Activated naive CD8-positive, alpha-beta T cell treated with anti-CD3 and anti-CD28 coated beads, Interleukin-2, amount 10 ng/mL, durations not matched to agents 7 days and 5 days (primary cell): ENCODE measurements at regions not wholly inside any gene's neighbourhood (a gene's known extent, or its start where the extent isn't known, plus 50 kb on each side); places are given as distances from the start of the nearest gene placed in this dataset.

ENCODE experiments used
- ATAC-seq: fragments of 150-1000 bp; cut with Tn5 transposase; one replicate; pipeline ENCODE4 v1.10.0; 2021; ENCODE audit warnings: low read depth, moderate library complexity
- POLR2A ChIA-PET: fragments of 350-600 bp; sonication (Branson Sonifier 250); formaldehyde crosslinking; loops from one replicate; lab custom pipeline; 2021; ENCODE audit warnings: antibody characterized with exemption; lab: Charles Lee
- DNase-seq: peaks from one replicate; pipeline ENCODE4 v3.0.0; 2021
- H3K27ac Mint-ChIP-seq: one replicate; pipeline ENCODE4 v1.8.0; 2022; ENCODE audit warnings: mild to moderate bottlenecking, mixed read lengths
- H3K27me3 Mint-ChIP-seq: one replicate; pipeline ENCODE4 v1.8.0; 2022; ENCODE audit warnings: mild to moderate bottlenecking, moderate library complexity, mixed read lengths
- H3K36me3 Mint-ChIP-seq: one replicate; pipeline ENCODE4 v1.8.0; 2021; ENCODE audit warnings: mild to moderate bottlenecking, mixed read lengths
- H3K4me1 Mint-ChIP-seq: one replicate; pipeline ENCODE4 v1.8.0; 2021; ENCODE audit warnings: mixed read lengths
- H3K4me3 Mint-ChIP-seq: one replicate; pipeline ENCODE4 v1.8.0; 2022; ENCODE audit warnings: mild to moderate bottlenecking, moderate library complexity, mixed read lengths
- H3K9me3 Mint-ChIP-seq: one replicate; pipeline ENCODE4 v1.8.0; 2021; ENCODE audit warnings: mixed read lengths

- no peak for ATAC-seq
- DNase-seq = no peak
- no peaks in the 10 kb centered on the region for H3K9me3 Mint-ChIP-seq
- no peaks in the 10 kb centered on the region for H3K36me3 Mint-ChIP-seq
- POLR2A ChIA-PET = no interaction called here
- H3K4me3 Mint-ChIP-seq = no peak overlapping the region
- H3K27ac Mint-ChIP-seq = no peak overlapping the region
- H3K27me3 Mint-ChIP-seq = peaks cover 4% of the 10 kb centered on the region
- H3K4me1 Mint-ChIP-seq = no peaks in the 10 kb centered on the region
Observed at GRCh38 chr3:8210882-8211341, 290.7 kb upstream of the LMCD1 start.

- POLR2A ChIA-PET = no interaction called here
Observed at GRCh38 chr3:8212794-8213193, 288.8 kb upstream of the LMCD1 start.

GRCh38 chr3:8213286-8213685 is 288.3 kb upstream of the LMCD1 start:
- DNase-seq = no peak
- Mint-ChIP-seq H3K4me3 (no peak overlapping the region), H3K4me1 (no peaks in the 10 kb centered on the region), H3K9me3 (no peaks in the 10 kb centered on the region), H3K27me3 (peaks cover 2% of the 10 kb centered on the region), H3K27ac (no peak overlapping the region), H3K36me3 (no peaks in the 10 kb centered on the region)
- POLR2A ChIA-PET = no interaction called here
- ATAC-seq = no peak

More at GRCh38 chr3:8212794-8213193, 288.8 kb upstream of the LMCD1 start:
- Mint-ChIP-seq H3K4me1 (no peaks in the 10 kb centered on the region), H3K4me3 (no peak overlapping the region), H3K36me3 (no peaks in the 10 kb centered on the region), H3K9me3 (no peaks in the 10 kb centered on the region), H3K27ac (no peak overlapping the region), H3K27me3 (peaks cover 4% of the 10 kb centered on the region)
- ATAC-seq = no peak
- DNase-seq = no peak

GRCh38 chr3:8215821-8216220 is 285.8 kb upstream of the LMCD1 start:
- no peaks in the 10 kb centered on the region for H3K36me3 Mint-ChIP-seq
- no peak overlapping the region for H3K4me3 Mint-ChIP-seq
- no peak overlapping the region for H3K27ac Mint-ChIP-seq
- H3K9me3 Mint-ChIP-seq = no peaks in the 10 kb centered on the region
- H3K27me3 Mint-ChIP-seq = no peaks in the 10 kb centered on the region
- POLR2A ChIA-PET = no interaction called here
- no peaks in the 10 kb centered on the region for H3K4me1 Mint-ChIP-seq
- no peak for DNase-seq
- ATAC-seq = no peak

GRCh38 chr3:8218353-8218940 is 283.2 kb upstream of the LMCD1 start:
- DNase-seq (no peak), ATAC-seq (no peak)
- H3K4me3 Mint-ChIP-seq = no peak overlapping the region
- H3K36me3 Mint-ChIP-seq = no peaks in the 10 kb centered on the region
- H3K9me3 Mint-ChIP-seq = no peaks in the 10 kb centered on the region
- POLR2A ChIA-PET = no interaction called here
- H3K4me1 Mint-ChIP-seq = no peaks in the 10 kb centered on the region
- H3K27me3 Mint-ChIP-seq = no peaks in the 10 kb centered on the region
- H3K27ac Mint-ChIP-seq = no peak overlapping the region

- Mint-ChIP-seq H3K9me3 (no peaks in the 10 kb centered on the region), H3K36me3 (no peaks in the 10 kb centered on the region), H3K4me3 (no peak overlapping the region), H3K4me1 (no peaks in the 10 kb centered on the region), H3K27ac (no peak overlapping the region), H3K27me3 (no peaks in the 10 kb centered on the region)
- no peak for DNase-seq
- ATAC-seq = no peak
- POLR2A ChIA-PET = no interaction called here
Observed at GRCh38 chr3:8220291-8220690, 281.3 kb upstream of the LMCD1 start.

GRCh38 chr3:8223766-8224165 is 277.9 kb upstream of the LMCD1 start:
- H3K27ac Mint-ChIP-seq = no peak overlapping the region
- ATAC-seq = no peak

GRCh38 chr3:8224941-8225340 is 276.7 kb upstream of the LMCD1 start:
- Mint-ChIP-seq H3K27me3 (no peaks in the 10 kb centered on the region), H3K27ac (no peak overlapping the region), H3K9me3 (no peaks in the 10 kb centered on the region), H3K4me3 (no peak overlapping the region), H3K4me1 (no peaks in the 10 kb centered on the region), H3K36me3 (no peaks in the 10 kb centered on the region)
- DNase-seq (no peak), ATAC-seq (no peak)
- POLR2A ChIA-PET = no interaction called here

More at GRCh38 chr3:8223766-8224165, 277.9 kb upstream of the LMCD1 start:
- Mint-ChIP-seq H3K27me3 (no peaks in the 10 kb centered on the region), H3K36me3 (no peaks in the 10 kb centered on the region), H3K4me1 (no peaks in the 10 kb centered on the region), H3K9me3 (no peaks in the 10 kb centered on the region), H3K4me3 (no peak overlapping the region)
- POLR2A ChIA-PET = no interaction called here
- DNase-seq = no peak

GRCh38 chr3:8233938-8234337 is 267.7 kb upstream of the LMCD1 start:
- Mint-ChIP-seq H3K27me3 (peaks cover 2% of the 10 kb centered on the region), H3K9me3 (no peaks in the 10 kb centered on the region), H3K27ac (no peak overlapping the region), H3K36me3 (no peaks in the 10 kb centered on the region), H3K4me1 (peaks cover 4% of the 10 kb centered on the region), H3K4me3 (no peak overlapping the region)
- ATAC-seq (no peak), DNase-seq (no peak)
- POLR2A ChIA-PET = no interaction called here

- Mint-ChIP-seq H3K4me3 (no peak overlapping the region), H3K4me1 (peaks cover 4% of the 10 kb centered on the region), H3K27ac (no peak overlapping the region), H3K27me3 (peaks cover 2% of the 10 kb centered on the region), H3K9me3 (no peaks in the 10 kb centered on the region), H3K36me3 (no peaks in the 10 kb centered on the region)
- no peak for ATAC-seq
- DNase-seq = no peak
- POLR2A ChIA-PET = no interaction called here
Observed at GRCh38 chr3:8236264-8236663, 265.4 kb upstream of the LMCD1 start.

GRCh38 chr3:8237893-8238292 is 263.7 kb upstream of the LMCD1 start:
- Mint-ChIP-seq H3K27me3 (no peaks in the 10 kb centered on the region), H3K27ac (no peak overlapping the region), H3K4me3 (no peak overlapping the region), H3K36me3 (no peaks in the 10 kb centered on the region), H3K9me3 (no peaks in the 10 kb centered on the region), H3K4me1 (peaks cover 4% of the 10 kb centered on the region)
- DNase-seq (no peak), ATAC-seq (no peak)
- POLR2A ChIA-PET = interaction anchor here (0.7 kb wide), 1 partner anchor 144 kb away, joined by 4 read pairs; no protein-coding TSS in a partner anchor

- H3K27me3 Mint-ChIP-seq = no peaks in the 10 kb centered on the region
- no peak overlapping the region for H3K4me3 Mint-ChIP-seq
- H3K27ac Mint-ChIP-seq = no peak overlapping the region
- peaks cover 4% of the 10 kb centered on the region for H3K4me1 Mint-ChIP-seq
- DNase-seq = no peak
- no peaks in the 10 kb centered on the region for H3K36me3 Mint-ChIP-seq
- no peak for ATAC-seq
- H3K9me3 Mint-ChIP-seq = no peaks in the 10 kb centered on the region
- POLR2A ChIA-PET = interaction anchor here (0.5 to 0.7 kb wide), 2 partner anchors 144 to 226 kb away, joined by 4 to 6 read pairs; no protein-coding TSS in a partner anchor
Observed at GRCh38 chr3:8238432-8238831, 263.2 kb upstream of the LMCD1 start.

- Mint-ChIP-seq H3K36me3 (no peaks in the 10 kb centered on the region), H3K4me3 (no peak overlapping the region), H3K4me1 (peaks cover 4% of the 10 kb centered on the region), H3K27ac (no peak overlapping the region), H3K9me3 (no peaks in the 10 kb centered on the region), H3K27me3 (no peaks in the 10 kb centered on the region)
- no peak for DNase-seq
- POLR2A ChIA-PET = no interaction called here
- ATAC-seq = no peak
Observed at GRCh38 chr3:8239095-8239494, 262.5 kb upstream of the LMCD1 start.

GRCh38 chr3:8239718-8240695 is 261.6 kb upstream of the LMCD1 start:
- Mint-ChIP-seq H3K27ac (no peak overlapping the region), H3K4me1 (no peaks in the 10 kb centered on the region), H3K9me3 (no peaks in the 10 kb centered on the region), H3K27me3 (no peaks in the 10 kb centered on the region), H3K36me3 (no peaks in the 10 kb centered on the region), H3K4me3 (no peak overlapping the region)
- POLR2A ChIA-PET = no interaction called here
- no peak for DNase-seq
- ATAC-seq = no peak
